Right lobe of liver (tissue), 4 donors: ENCODE measurements at regions not wholly inside any gene's neighbourhood (a gene's known extent, or its start where the extent isn't known, plus 50 kb on each side); places are given as distances from the start of the nearest gene placed in this dataset.

Experiments used
- CTCF ChIP-seq, 4 donors: fragments of 200-600 bp in 3 of 4; fragments of 450-650 bp in 1 of 4; IDR thresholded peaks; one replicate each; pipeline versions ENCODE4 v1.5.1 to v1.8.0; 2016 to 2022; ENCODE audit warnings: antibody characterized with exemption in 4 of 4, mild to moderate bottlenecking in 2 of 4
- POLR2A ChIP-seq: fragments of 450-650 bp; IDR thresholded peaks from one replicate; pipeline ENCODE4 v1.6.1; 2017; ENCODE audit warnings: antibody characterized with exemption, mild to moderate bottlenecking
- donor health status: DM: no; HTN: no; CAD: no.
- donor health status: DM: no; HTN: no; CAD: no.
- donor health status: DM: no; HTN: yes; CAD: no.

DNA sequence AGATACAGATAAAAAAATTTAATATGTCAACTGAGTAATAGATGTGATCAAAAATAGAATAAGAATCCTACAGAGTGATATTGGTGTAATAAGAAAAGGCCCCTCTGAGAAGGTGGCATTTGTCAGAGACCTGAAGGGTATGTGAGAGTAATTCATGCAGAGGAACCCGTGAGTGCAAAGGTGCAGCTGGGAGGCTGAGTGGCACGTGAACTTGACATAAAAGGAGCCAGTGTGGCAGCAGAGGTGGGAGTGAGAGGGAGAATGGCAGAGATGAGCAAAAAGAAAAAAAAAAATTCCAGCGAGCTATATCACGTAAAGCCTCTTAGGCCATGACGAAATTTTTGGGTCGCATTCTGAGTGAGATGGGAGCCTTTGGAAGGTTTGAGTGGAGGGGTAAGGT, 588.9 kb downstream of the KCTD12 start:
- TF ChIP-seq POLR2A (no peak), CTCF (IDR thresholded peaks at IDR 0.05) (no peak)
